ENCODE measurements at regions not wholly inside any gene's neighbourhood (a gene's known extent, or its start where the extent isn't known, plus 50 kb on each side); places are given as distances from the start of the nearest gene placed in this dataset.

DNA sequence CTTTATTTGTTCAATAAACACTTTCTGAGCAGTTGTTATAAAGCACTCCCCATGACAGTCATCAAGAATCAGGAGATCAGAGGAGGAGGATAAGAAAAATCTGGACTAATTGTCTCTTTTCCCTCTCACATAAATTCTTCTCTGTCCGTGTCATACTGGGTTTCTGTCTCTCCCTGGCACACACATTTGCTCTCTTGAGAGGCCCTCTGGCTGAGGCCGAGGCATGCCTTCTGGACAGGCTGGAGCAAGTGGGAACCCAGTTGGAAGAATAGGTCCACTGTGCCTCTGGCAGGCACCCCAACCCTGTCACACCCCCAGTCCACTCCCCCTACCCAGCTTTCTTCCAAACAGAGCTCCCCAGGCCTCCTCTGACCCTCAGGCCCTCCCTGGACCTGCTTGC, 315.8 kb downstream of the UACA start:
- Histone ChIP-seq H3K27me3 (peaks cover 0 to 8% (median 0%) of the 10 kb centered on the region in 4 donors), H3K4me1 (peaks cover 0 to 12% (median 8%) of the 10 kb centered on the region in 4 donors), H3K9me3 (no peaks in the 10 kb centered on the region), H3K27ac (replicated peaks in 1 of 4) (no peak overlapping the region), H3K36me3 (no peaks in the 10 kb centered on the region), H3K4me3 (no peak overlapping the region)
- intact Hi-C loops (cut with DNase I): no loop called here
- DNase-seq (ENCODE audit: extremely low spot score): no peak
- 82% methylated on average over 2 of the region's 2 CpGs for WGBS
- TF ChIP-seq EP300 (IDR thresholded peaks at IDR 0.05) (no peak), POLR2A (IDR thresholded peaks at IDR 0.05; ENCODE audit: low read depth) (no peak), CTCF (IDR thresholded peaks at IDR 0.05) (no peak), POLR2AphosphoS5 (IDR thresholded peaks at IDR 0.05) (no peak)

DNA sequence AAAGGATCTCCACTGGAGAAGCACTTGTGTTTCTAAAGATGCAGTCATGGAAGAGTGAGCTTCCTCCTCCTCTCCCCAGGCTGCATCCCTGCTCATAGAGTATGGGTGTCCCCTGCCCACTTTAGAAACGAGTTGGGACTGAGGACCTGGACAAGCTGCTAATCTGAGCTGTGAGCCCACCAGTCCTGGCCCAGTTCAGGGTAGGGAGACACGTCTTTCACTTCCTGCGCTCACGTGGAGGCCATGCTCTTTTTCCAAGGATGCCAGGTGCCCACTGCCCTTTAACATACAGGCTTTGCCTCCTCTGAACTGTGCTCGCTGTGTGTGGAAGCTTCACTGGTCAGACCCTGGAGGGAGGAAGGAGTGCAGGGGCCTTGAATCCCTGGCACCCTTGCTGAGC, 316.3 kb downstream of the UACA start:
- Histone ChIP-seq H3K36me3 (no peaks in the 10 kb centered on the region), H3K4me1 (peaks cover 0 to 12% (median 8%) of the 10 kb centered on the region in 4 donors), H3K9me3 (no peaks in the 10 kb centered on the region), H3K27ac (replicated peaks in 1 of 4) (no peak overlapping the region), H3K27me3 (peaks cover 0 to 11% (median 0%) of the 10 kb centered on the region in 4 donors), H3K4me3 (no peak overlapping the region)
- intact Hi-C loops (cut with DNase I): no loop called here
- no peak for TF ChIP-seq CTCF (IDR thresholded peaks at IDR 0.05)
- TF ChIP-seq POLR2AphosphoS5 (IDR thresholded peaks at IDR 0.05): no peak
- no peak for TF ChIP-seq EP300 (IDR thresholded peaks at IDR 0.05)
- no peak for TF ChIP-seq POLR2A (IDR thresholded peaks at IDR 0.05; ENCODE audit: low read depth)
- no peak for DNase-seq (ENCODE audit: extremely low spot score)
- 89% methylated on average over 4 of the region's 5 CpGs for WGBS

- Histone ChIP-seq H3K27ac (replicated peaks in 1 of 4) (no peak overlapping the region), H3K4me3 (no peak overlapping the region), H3K4me1 (peaks cover 5 to 12% (median 9%) of the 10 kb centered on the region in 4 donors), H3K36me3 (no peaks in the 10 kb centered on the region), H3K27me3 (peaks cover 0 to 17% (median 0%) of the 10 kb centered on the region in 4 donors), H3K9me3 (no peaks in the 10 kb centered on the region)
- no peak for DNase-seq (ENCODE audit: extremely low spot score)
- TF ChIP-seq POLR2AphosphoS5 (IDR thresholded peaks at IDR 0.05) (no peak), EP300 (IDR thresholded peaks at IDR 0.05) (no peak), POLR2A (IDR thresholded peaks at IDR 0.05; ENCODE audit: low read depth) (no peak), CTCF (IDR thresholded peaks at IDR 0.05) (no peak)
- intact Hi-C loops (cut with DNase I): no loop called here
- 74% methylated on average over 9 of the region's 9 CpGs for WGBS
Measured at GRCh38 chr15:70443486-70444273, 319.7 kb downstream of the UACA start.

GRCh38 chr15:70442616-70443321, 320.6 kb downstream of the UACA start:
- intact Hi-C loops (cut with DNase I): no loop called here

More at GRCh38 chr15:70442616-70443321, 320.6 kb downstream of the UACA start:
- Histone ChIP-seq H3K27me3 (peaks cover 0 to 11% (median 0%) of the 10 kb centered on the region in 4 donors), H3K36me3 (no peaks in the 10 kb centered on the region), H3K4me1 (peaks cover 2 to 15% (median 6%) of the 10 kb centered on the region in 4 donors), H3K9me3 (no peaks in the 10 kb centered on the region), H3K27ac (replicated peaks in 1 of 4) (no peak overlapping the region), H3K4me3 (no peak overlapping the region)
- DNase-seq (ENCODE audit: extremely low spot score): no peak
- no peak for TF ChIP-seq EP300 (IDR thresholded peaks at IDR 0.05)
- TF ChIP-seq CTCF (IDR thresholded peaks at IDR 0.05): no peak
- no peak for TF ChIP-seq POLR2A (IDR thresholded peaks at IDR 0.05; ENCODE audit: low read depth)
- no peak for TF ChIP-seq POLR2AphosphoS5 (IDR thresholded peaks at IDR 0.05)
- WGBS: 83% methylated on average over 13 of the region's 13 CpGs
